ENCODE measurements at regions not wholly inside any gene's neighbourhood (a gene's known extent, or its start where the extent isn't known, plus 50 kb on each side); places are given as distances from the start of the nearest gene placed in this dataset.
A peak's percentile ranks its signal among the peaks of the same experiment; 100 is the strongest.

DNA sequence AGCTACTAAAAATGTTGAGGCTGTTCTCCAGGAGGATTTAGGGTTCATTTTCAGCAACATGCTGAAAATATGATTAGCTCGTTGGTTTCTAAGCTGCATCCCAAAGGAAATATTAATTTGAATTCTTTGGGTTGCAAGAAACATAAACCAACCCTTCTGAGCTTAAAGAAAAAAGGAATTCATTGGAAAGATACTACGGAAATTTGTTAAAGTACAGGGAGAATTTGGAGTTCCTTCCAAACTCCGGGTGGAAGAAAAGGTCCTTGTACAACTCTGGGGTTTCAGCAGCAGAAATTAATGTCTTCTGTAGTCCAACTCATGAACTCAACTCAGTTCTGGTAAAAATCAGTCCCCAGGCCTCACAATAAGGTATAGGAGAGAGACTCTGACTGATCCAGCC, 712.9 kb downstream of the UTRN start:
- no peak for DNase-seq (ENCODE audit: low spot score)
- TF ChIP-seq, protein P1, sequence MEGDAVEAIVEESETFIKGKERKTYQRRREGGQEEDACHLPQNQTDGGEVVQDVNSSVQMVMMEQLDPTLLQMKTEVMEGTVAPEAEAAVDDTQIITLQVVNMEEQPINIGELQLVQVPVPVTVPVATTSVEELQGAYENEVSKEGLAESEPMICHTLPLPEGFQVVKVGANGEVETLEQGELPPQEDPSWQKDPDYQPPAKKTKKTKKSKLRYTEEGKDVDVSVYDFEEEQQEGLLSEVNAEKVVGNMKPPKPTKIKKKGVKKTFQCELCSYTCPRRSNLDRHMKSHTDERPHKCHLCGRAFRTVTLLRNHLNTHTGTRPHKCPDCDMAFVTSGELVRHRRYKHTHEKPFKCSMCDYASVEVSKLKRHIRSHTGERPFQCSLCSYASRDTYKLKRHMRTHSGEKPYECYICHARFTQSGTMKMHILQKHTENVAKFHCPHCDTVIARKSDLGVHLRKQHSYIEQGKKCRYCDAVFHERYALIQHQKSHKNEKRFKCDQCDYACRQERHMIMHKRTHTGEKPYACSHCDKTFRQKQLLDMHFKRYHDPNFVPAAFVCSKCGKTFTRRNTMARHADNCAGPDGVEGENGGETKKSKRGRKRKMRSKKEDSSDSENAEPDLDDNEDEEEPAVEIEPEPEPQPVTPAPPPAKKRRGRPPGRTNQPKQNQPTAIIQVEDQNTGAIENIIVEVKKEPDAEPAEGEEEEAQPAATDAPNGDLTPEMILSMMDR (conservative IDR thresholded peaks at IDR 0.05; ENCODE audit: low read depth, low read length) = no peak
- TF ChIP-seq EZH2 (IDR thresholded peaks at IDR 0.05; ENCODE audit: borderline replicate concordance, low read depth, low read length, poor library complexity, severe bottlenecking) = no peak
- Histone ChIP-seq H3K27ac (ENCODE audit: low read depth, low read length, poor library complexity, severe bottlenecking) (no peak overlapping the region), H3K9me3 (ENCODE audit: low read depth, low read length, poor library complexity, severe bottlenecking) (no peaks in the 10 kb centered on the region), H3K36me3 (ENCODE audit: insufficient read depth, low read length, poor library complexity, severe bottlenecking) (no peaks in the 10 kb centered on the region), H3K27me3 (replicated peaks; ENCODE audit: insufficient read depth, low read depth, low read length, poor library complexity) (no peaks in the 10 kb centered on the region), H3K4me1 (ENCODE audit: insufficient read depth, low read length, poor library complexity, severe bottlenecking) (peaks cover under 1% of the 10 kb centered on the region), H3K4me3 (ENCODE audit: low read depth, low read length, poor library complexity, severe bottlenecking) (no peak overlapping the region)
- ChIA-PET CTCF (no interaction called here), POLR2A (ENCODE audit: low non-redundant PET) (no interaction called here)
- intact Hi-C loops (cut with micrococcal nuclease; ENCODE audit: unreplicated experiment) = no loop called here
- no TSS peak for BruUV-seq (replicated peaks)

DNA sequence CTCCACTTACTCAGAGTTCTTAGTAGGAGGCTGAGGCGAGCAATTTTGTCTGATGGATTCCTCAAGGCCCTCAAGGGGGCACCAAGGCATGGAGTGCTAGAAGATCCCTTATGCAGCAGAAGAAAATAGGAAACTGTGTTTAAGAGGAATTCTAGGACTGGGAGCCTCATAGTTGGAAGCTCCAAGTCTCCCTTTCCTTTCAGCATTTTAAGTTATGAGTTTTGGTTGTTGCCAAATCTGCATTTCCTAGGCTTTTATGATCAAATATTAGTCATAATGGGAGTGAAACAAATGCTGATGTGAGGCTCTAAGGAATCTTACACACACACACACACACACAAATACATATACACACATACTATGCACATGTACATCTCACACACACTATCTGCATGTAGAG, 714.0 kb downstream of the UTRN start:
- ChIA-PET POLR2A (ENCODE audit: low non-redundant PET) (no interaction called here), CTCF (no interaction called here)
- H3K27me3 ChIP-seq (replicated peaks; ENCODE audit: insufficient read depth, low read depth, low read length, poor library complexity) = no peaks in the 10 kb centered on the region
- TF ChIP-seq, protein P1 (conservative IDR thresholded peaks at IDR 0.05; ENCODE audit: low read depth, low read length) = peak; percentile 26; the same call in 1 of the 2 replicates
- no peak for TF ChIP-seq EZH2 (IDR thresholded peaks at IDR 0.05; ENCODE audit: borderline replicate concordance, low read depth, low read length, poor library complexity, severe bottlenecking)
- DNase-seq (ENCODE audit: low spot score) = no peak
- BruUV-seq (replicated peaks) = no TSS peak
- H3K27ac ChIP-seq (ENCODE audit: low read depth, low read length, poor library complexity, severe bottlenecking) = no peak overlapping the region
- no peak overlapping the region for H3K4me3 ChIP-seq (ENCODE audit: low read depth, low read length, poor library complexity, severe bottlenecking)
- no peaks in the 10 kb centered on the region for H3K9me3 ChIP-seq (ENCODE audit: low read depth, low read length, poor library complexity, severe bottlenecking)
- H3K36me3 ChIP-seq (ENCODE audit: insufficient read depth, low read length, poor library complexity, severe bottlenecking) = no peaks in the 10 kb centered on the region
- intact Hi-C loops (cut with micrococcal nuclease; ENCODE audit: unreplicated experiment) = no loop called here
- peaks cover 6% of the 10 kb centered on the region for H3K4me1 ChIP-seq (ENCODE audit: insufficient read depth, low read length, poor library complexity, severe bottlenecking)

DNA sequence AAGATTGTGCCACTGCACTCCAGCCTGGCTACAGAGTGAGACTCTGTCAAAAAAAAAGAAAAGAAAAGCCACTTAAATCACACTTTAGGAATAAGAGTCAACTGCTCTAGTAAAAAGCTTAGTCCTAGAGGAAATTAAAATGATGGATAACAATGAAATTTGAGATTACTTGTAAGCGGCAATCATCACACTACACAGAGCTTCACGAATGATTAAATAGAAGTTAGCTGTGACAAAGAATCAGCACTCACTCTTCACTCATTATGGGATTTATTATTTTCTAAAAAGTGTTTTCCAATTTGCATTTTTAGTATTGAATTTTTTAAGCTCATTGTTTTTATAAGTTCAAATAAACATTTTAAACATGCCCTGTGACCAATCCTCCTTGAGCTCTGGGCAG, 718.0 kb downstream of the UTRN start:
- H3K4me1 ChIP-seq (ENCODE audit: insufficient read depth, low read length, poor library complexity, severe bottlenecking) = peaks cover 6% of the 10 kb centered on the region
- no peaks in the 10 kb centered on the region for H3K27me3 ChIP-seq (replicated peaks; ENCODE audit: insufficient read depth, low read depth, low read length, poor library complexity)
- no peak overlapping the region for H3K4me3 ChIP-seq (ENCODE audit: low read depth, low read length, poor library complexity, severe bottlenecking)
- H3K36me3 ChIP-seq (ENCODE audit: insufficient read depth, low read length, poor library complexity, severe bottlenecking) = no peaks in the 10 kb centered on the region
- no peak for TF ChIP-seq EZH2 (IDR thresholded peaks at IDR 0.05; ENCODE audit: borderline replicate concordance, low read depth, low read length, poor library complexity, severe bottlenecking)
- TF ChIP-seq, protein P1 (conservative IDR thresholded peaks at IDR 0.05; ENCODE audit: low read depth, low read length) = no peak
- no TSS peak for BruUV-seq (replicated peaks)
- no peak overlapping the region for H3K27ac ChIP-seq (ENCODE audit: low read depth, low read length, poor library complexity, severe bottlenecking)
- intact Hi-C loops (cut with micrococcal nuclease; ENCODE audit: unreplicated experiment) = loop anchor here (2.0 kb wide), 1 partner anchor 42 kb away; no protein-coding TSS in a partner anchor
- ChIA-PET POLR2A (ENCODE audit: low non-redundant PET) (no interaction called here), CTCF (no interaction called here)
- no peak for DNase-seq (ENCODE audit: low spot score)
- no peaks in the 10 kb centered on the region for H3K9me3 ChIP-seq (ENCODE audit: low read depth, low read length, poor library complexity, severe bottlenecking)
